Fibroblast of lung (primary cell): ENCODE measurements at regions not wholly inside any gene's neighbourhood (a gene's known extent, or its start where the extent isn't known, plus 50 kb on each side); places are given as distances from the start of the nearest gene placed in this dataset.

Experiments
- CTCF ChIP-seq, 2 donors: IDR thresholded peaks in 1 of 2; conservative IDR thresholded peaks in 1 of 2; 1 replicate in 1 of 2; 2 replicates in 1 of 2; pipeline ENCODE4 v1.5.1; 2011 to 2012; ENCODE audit warnings: low read length in 2 of 2, control low read depth in 1 of 2, inconsistent platforms in 1 of 2, low read depth in 1 of 2, mild to moderate bottlenecking in 1 of 2
- EZH2 ChIP-seq: IDR thresholded peaks from 2 replicates; pipeline ENCODE4 v1.5.1; 2012; ENCODE audit warnings: low read length, control low read depth, mild to moderate bottlenecking; ENCODE audit errors: missing control alignments

- TF ChIP-seq CTCF (conservative IDR thresholded peaks at IDR 0.05 in 1 of 2, IDR thresholded peaks at IDR 0.05 in 1 of 2; ENCODE audit: low read depth in 1 of 2, low read length in 2 of 2) (no peak), EZH2 (no peak)
Measured at GRCh38 chr19:27881213-27881612, 1331.7 kb downstream of the UQCRFS1 start.
